ENCODE measurements at regions not wholly inside any gene's neighbourhood (a gene's known extent, or its start where the extent isn't known, plus 50 kb on each side); places are given as distances from the start of the nearest gene placed in this dataset.

GRCh38 chr16:63617047-63617989 is 1504.5 kb downstream of the CDH11 start:
- no peak overlapping the region for H3K4me2 ChIP-seq (ENCODE audit: low read length)
- H3K36me3 ChIP-seq (ENCODE audit: control insufficient read depth, low read length): no peaks in the 10 kb centered on the region
- no peaks in the 10 kb centered on the region for H4K20me1 ChIP-seq (ENCODE audit: control insufficient read depth, insufficient read depth, low read depth, low read length)
- H3K27ac ChIP-seq (ENCODE audit: low read depth, low read length): no peak overlapping the region
- H3K9me2 ChIP-seq (replicated peaks; ENCODE audit: control insufficient read depth, low read length): no peaks in the 10 kb centered on the region
- no peaks in the 10 kb centered on the region for H3F3A ChIP-seq (ENCODE audit: control insufficient read depth, insufficient read depth)
- H3K79me2 ChIP-seq (ENCODE audit: control insufficient read depth, low read length): no peaks in the 10 kb centered on the region
- H3K9me3 ChIP-seq (ENCODE audit: control insufficient read depth, insufficient read depth, low read length): peaks cover 8% of the 10 kb centered on the region; the same call in 1 of the 2 replicates
- H3K4me1 ChIP-seq (ENCODE audit: control insufficient read depth, low read length): no peaks in the 10 kb centered on the region
- TF ChIP-seq, protein P1, sequence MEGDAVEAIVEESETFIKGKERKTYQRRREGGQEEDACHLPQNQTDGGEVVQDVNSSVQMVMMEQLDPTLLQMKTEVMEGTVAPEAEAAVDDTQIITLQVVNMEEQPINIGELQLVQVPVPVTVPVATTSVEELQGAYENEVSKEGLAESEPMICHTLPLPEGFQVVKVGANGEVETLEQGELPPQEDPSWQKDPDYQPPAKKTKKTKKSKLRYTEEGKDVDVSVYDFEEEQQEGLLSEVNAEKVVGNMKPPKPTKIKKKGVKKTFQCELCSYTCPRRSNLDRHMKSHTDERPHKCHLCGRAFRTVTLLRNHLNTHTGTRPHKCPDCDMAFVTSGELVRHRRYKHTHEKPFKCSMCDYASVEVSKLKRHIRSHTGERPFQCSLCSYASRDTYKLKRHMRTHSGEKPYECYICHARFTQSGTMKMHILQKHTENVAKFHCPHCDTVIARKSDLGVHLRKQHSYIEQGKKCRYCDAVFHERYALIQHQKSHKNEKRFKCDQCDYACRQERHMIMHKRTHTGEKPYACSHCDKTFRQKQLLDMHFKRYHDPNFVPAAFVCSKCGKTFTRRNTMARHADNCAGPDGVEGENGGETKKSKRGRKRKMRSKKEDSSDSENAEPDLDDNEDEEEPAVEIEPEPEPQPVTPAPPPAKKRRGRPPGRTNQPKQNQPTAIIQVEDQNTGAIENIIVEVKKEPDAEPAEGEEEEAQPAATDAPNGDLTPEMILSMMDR (IDR thresholded peaks at IDR 0.05; ENCODE audit: low read depth, low read length, poor library complexity, severe bottlenecking): no peak
- no peak for TF ChIP-seq EZH2phosphoT487 (IDR thresholded peaks at IDR 0.05; ENCODE audit: borderline replicate concordance, low read length)
- H3K27me3 ChIP-seq (ENCODE audit: control insufficient read depth, low read length): no peaks in the 10 kb centered on the region
- no peak overlapping the region for H3K4me3 ChIP-seq (ENCODE audit: low read length)

DNA sequence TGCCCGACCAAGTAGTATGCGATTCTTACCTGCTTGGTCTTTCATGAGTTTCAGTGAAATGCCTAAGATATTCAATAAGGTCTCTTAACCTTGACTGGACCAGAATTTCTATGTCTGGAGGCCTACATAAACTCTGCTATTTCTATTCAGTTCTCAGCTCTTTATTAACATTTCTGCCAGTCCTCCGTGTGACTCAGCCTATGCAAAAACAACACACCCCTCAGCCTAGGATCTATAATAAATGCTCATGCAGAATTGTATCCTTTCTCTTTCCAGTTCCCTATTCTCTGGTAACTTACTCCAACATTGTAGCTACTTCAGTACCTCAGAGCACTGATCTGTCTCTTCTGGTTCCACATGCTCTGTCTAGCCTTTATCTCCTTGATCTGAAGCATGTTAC is 1507.4 kb downstream of the CDH11 start:
- Histone ChIP-seq H3K4me3 (ENCODE audit: low read length) (no peak overlapping the region), H3K9me3 (ENCODE audit: control insufficient read depth, insufficient read depth, low read length) (peaks cover 8% of the 10 kb centered on the region; the same call in 1 of the 2 replicates), H3K36me3 (ENCODE audit: control insufficient read depth, low read length) (no peaks in the 10 kb centered on the region), H3F3A (ENCODE audit: control insufficient read depth, insufficient read depth) (no peaks in the 10 kb centered on the region), H4K20me1 (ENCODE audit: control insufficient read depth, insufficient read depth, low read depth, low read length) (no peaks in the 10 kb centered on the region), H3K4me2 (ENCODE audit: low read length) (no peak overlapping the region), H3K79me2 (ENCODE audit: control insufficient read depth, low read length) (no peaks in the 10 kb centered on the region), H3K27ac (ENCODE audit: low read depth, low read length) (no peak overlapping the region), H3K27me3 (ENCODE audit: control insufficient read depth, low read length) (no peaks in the 10 kb centered on the region), H3K9me2 (replicated peaks; ENCODE audit: control insufficient read depth, low read length) (no peaks in the 10 kb centered on the region), H3K4me1 (ENCODE audit: control insufficient read depth, low read length) (no peaks in the 10 kb centered on the region)
- TF ChIP-seq, protein P1 (IDR thresholded peaks at IDR 0.05; ENCODE audit: low read depth, low read length, poor library complexity, severe bottlenecking): no peak
- no peak for TF ChIP-seq EZH2phosphoT487 (IDR thresholded peaks at IDR 0.05; ENCODE audit: borderline replicate concordance, low read length)

GRCh38 chr16:63613701-63614100 is 1508.2 kb downstream of the CDH11 start:
- TF ChIP-seq EZH2phosphoT487 (IDR thresholded peaks at IDR 0.05; ENCODE audit: borderline replicate concordance, low read length): no peak
- TF ChIP-seq, protein P1 (IDR thresholded peaks at IDR 0.05; ENCODE audit: low read depth, low read length, poor library complexity, severe bottlenecking): no peak
- Histone ChIP-seq H3K36me3 (ENCODE audit: control insufficient read depth, low read length) (no peaks in the 10 kb centered on the region), H3K4me2 (ENCODE audit: low read length) (no peak overlapping the region), H3K9me2 (replicated peaks; ENCODE audit: control insufficient read depth, low read length) (no peaks in the 10 kb centered on the region), H4K20me1 (ENCODE audit: control insufficient read depth, insufficient read depth, low read depth, low read length) (no peaks in the 10 kb centered on the region), H3K4me1 (ENCODE audit: control insufficient read depth, low read length) (no peaks in the 10 kb centered on the region), H3K4me3 (ENCODE audit: low read length) (no peak overlapping the region), H3F3A (ENCODE audit: control insufficient read depth, insufficient read depth) (no peaks in the 10 kb centered on the region), H3K27ac (ENCODE audit: low read depth, low read length) (no peak overlapping the region), H3K79me2 (ENCODE audit: control insufficient read depth, low read length) (no peaks in the 10 kb centered on the region), H3K27me3 (ENCODE audit: control insufficient read depth, low read length) (no peaks in the 10 kb centered on the region), H3K9me3 (ENCODE audit: control insufficient read depth, insufficient read depth, low read length) (peaks cover 8% of the 10 kb centered on the region; the same call in 1 of the 2 replicates)

Measured in DOHH2 (cell line).